PC-9 (cell line): ENCODE measurements at regions not wholly inside any gene's neighbourhood (a gene's known extent, or its start where the extent isn't known, plus 50 kb on each side); places are given as distances from the start of the nearest gene placed in this dataset.

Source experiments
- BruUV-seq: library from RNA; stranded (reverse); fragments of 400-500 nt; replicated peaks from 2 replicates; lab custom pipeline; 2021; lab: Mats Ljungman, UMichigan
- CTCF ChIA-PET: fragments of 300-600 bp; sonication (Branson Sonifier 250); formaldehyde crosslinking; loops from one replicate; lab custom pipeline; 2022; ENCODE audit warnings: antibody characterized with exemption; lab: Charles Lee
- POLR2A ChIA-PET: fragments of 300-600 bp; sonication (Branson Sonifier 250); formaldehyde crosslinking; loops from one replicate; lab custom pipeline; 2022; ENCODE audit warnings: antibody characterized with exemption; ENCODE audit not compliant: unreplicated experiment; lab: Charles Lee
- DNase-seq, 2 experiments: peaks; one replicate each; pipeline versions ENCODE4 v3.0.0 to v3.0.0-alpha.2; 2015 to 2022; ENCODE audit warnings: mixed read lengths in 1 of 2
- H2AFZ ChIP-seq: fragments of 200-600 bp; sonication (generic); 2 replicates; pipeline ENCODE4 v1.8.1; 2017; ENCODE audit warnings: antibody characterized with exemption
- H3F3A ChIP-seq: fragments of 200-600 bp; sonication (generic); 2 replicates; pipeline ENCODE4 v1.8.1; 2017; ENCODE audit warnings: antibody characterized with exemption, mild to moderate bottlenecking, low read depth; ENCODE audit not compliant: insufficient read depth
- H3K27ac ChIP-seq: fragments of 200-600 bp; sonication (generic); 2 replicates; pipeline ENCODE4 v1.6.1; 2016; ENCODE audit warnings: mixed run types
- H3K27me3 ChIP-seq: fragments of 200-600 bp; sonication (generic); 2 replicates; pipeline ENCODE4 v1.6.1; 2016; ENCODE audit warnings: low read depth, mixed run types; ENCODE audit not compliant: insufficient read depth
- H3K36me3 ChIP-seq: fragments of 200-600 bp; sonication (generic); 2 replicates; pipeline ENCODE4 v1.6.1; 2016; ENCODE audit warnings: low read depth, mixed run types
- H3K4me1 ChIP-seq: fragments of 200-600 bp; sonication (generic); replicated peaks from 2 replicates; pipeline ENCODE4 v1.6.1; 2016; ENCODE audit warnings: mixed run types; ENCODE audit not compliant: insufficient read depth
- H3K4me2 ChIP-seq: fragments of 200-600 bp; sonication (generic); 2 replicates; pipeline ENCODE4 v1.6.1; 2017; ENCODE audit warnings: mixed run types
- H3K4me3 ChIP-seq: fragments of 200-600 bp; sonication (generic); 2 replicates; pipeline ENCODE4 v1.6.1; 2016; ENCODE audit warnings: mixed run types
- H3K79me2 ChIP-seq: fragments of 200-600 bp; sonication (generic); 2 replicates; pipeline ENCODE4 v1.6.1; 2017; ENCODE audit warnings: low read depth, mixed run types
- H3K9me2 ChIP-seq: fragments of 200-600 bp; sonication (generic); 2 replicates; pipeline ENCODE4 v1.8.1; 2017; ENCODE audit warnings: mild to moderate bottlenecking; ENCODE audit not compliant: insufficient read depth
- H3K9me3 ChIP-seq: fragments of 200-600 bp; sonication (generic); 2 replicates; pipeline ENCODE4 v1.8.1; 2016; ENCODE audit warnings: low read depth; ENCODE audit not compliant: insufficient read depth
- H4K20me1 ChIP-seq: fragments of 200-600 bp; sonication (generic); 2 replicates; pipeline ENCODE4 v1.8.1; 2017; ENCODE audit not compliant: insufficient read depth
- EZH2 ChIP-seq: fragments of 200-600 bp; sonication (generic); IDR thresholded peaks from 2 replicates; pipeline ENCODE4 v1.8.0; 2017; ENCODE audit warnings: antibody characterized with exemption, low read depth
- intact Hi-C: fragments of 100-400 bp; cut with micrococcal nuclease; formaldehyde crosslinking; loops from one replicate; pipeline ENCODE4 v1.10.0; 2022; ENCODE audit not compliant: unreplicated experiment
- TF ChIP-seq, protein P1 (sequence below): fragments of 200-600 bp; sonication (generic); conservative IDR thresholded peaks from 2 replicates; pipeline ENCODE4 v1.6.1; 2017; ENCODE audit warnings: mixed run types, antibody characterized with exemption, mild to moderate bottlenecking, moderate library complexity

GRCh38 chr5:114903767-114904166 lies 265.9 kb downstream of the TRIM36 start:
- Histone ChIP-seq H3F3A (no peaks in the 10 kb centered on the region), H3K4me2 (no peak overlapping the region), H3K27ac (no peak overlapping the region), H2AFZ (no peak overlapping the region), H3K4me1 (no peaks in the 10 kb centered on the region), H3K9me2 (no peaks in the 10 kb centered on the region), H3K4me3 (no peak overlapping the region), H4K20me1 (no peaks in the 10 kb centered on the region), H3K27me3 (no peaks in the 10 kb centered on the region), H3K36me3 (no peaks in the 10 kb centered on the region), H3K9me3 (no peaks in the 10 kb centered on the region), H3K79me2 (no peaks in the 10 kb centered on the region)
- ChIA-PET POLR2A (no interaction called here), CTCF (no interaction called here)
- intact Hi-C loops: no loop called here
- no peak for TF ChIP-seq EZH2
- TF ChIP-seq, protein P1, sequence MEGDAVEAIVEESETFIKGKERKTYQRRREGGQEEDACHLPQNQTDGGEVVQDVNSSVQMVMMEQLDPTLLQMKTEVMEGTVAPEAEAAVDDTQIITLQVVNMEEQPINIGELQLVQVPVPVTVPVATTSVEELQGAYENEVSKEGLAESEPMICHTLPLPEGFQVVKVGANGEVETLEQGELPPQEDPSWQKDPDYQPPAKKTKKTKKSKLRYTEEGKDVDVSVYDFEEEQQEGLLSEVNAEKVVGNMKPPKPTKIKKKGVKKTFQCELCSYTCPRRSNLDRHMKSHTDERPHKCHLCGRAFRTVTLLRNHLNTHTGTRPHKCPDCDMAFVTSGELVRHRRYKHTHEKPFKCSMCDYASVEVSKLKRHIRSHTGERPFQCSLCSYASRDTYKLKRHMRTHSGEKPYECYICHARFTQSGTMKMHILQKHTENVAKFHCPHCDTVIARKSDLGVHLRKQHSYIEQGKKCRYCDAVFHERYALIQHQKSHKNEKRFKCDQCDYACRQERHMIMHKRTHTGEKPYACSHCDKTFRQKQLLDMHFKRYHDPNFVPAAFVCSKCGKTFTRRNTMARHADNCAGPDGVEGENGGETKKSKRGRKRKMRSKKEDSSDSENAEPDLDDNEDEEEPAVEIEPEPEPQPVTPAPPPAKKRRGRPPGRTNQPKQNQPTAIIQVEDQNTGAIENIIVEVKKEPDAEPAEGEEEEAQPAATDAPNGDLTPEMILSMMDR: no peak
- no TSS peak for BruUV-seq
- DNase-seq: no peak

GRCh38 chr5:114898602-114899001 lies 271.1 kb downstream of the TRIM36 start:
- Histone ChIP-seq H3K27ac (no peak overlapping the region), H3K27me3 (no peaks in the 10 kb centered on the region), H3K4me1 (no peaks in the 10 kb centered on the region), H4K20me1 (no peaks in the 10 kb centered on the region), H3K9me2 (no peaks in the 10 kb centered on the region), H3K4me3 (no peak overlapping the region), H3K79me2 (no peaks in the 10 kb centered on the region), H2AFZ (no peak overlapping the region), H3K9me3 (no peaks in the 10 kb centered on the region), H3F3A (no peaks in the 10 kb centered on the region), H3K4me2 (no peak overlapping the region), H3K36me3 (no peaks in the 10 kb centered on the region)
- no peak for DNase-seq
- ChIA-PET POLR2A (no interaction called here), CTCF (no interaction called here)
- intact Hi-C loops: no loop called here
- TF ChIP-seq, protein P1: no peak
- no peak for TF ChIP-seq EZH2
- no TSS peak for BruUV-seq

- H3F3A ChIP-seq: no peaks in the 10 kb centered on the region
- H3K9me2 ChIP-seq: no peaks in the 10 kb centered on the region
- no peaks in the 10 kb centered on the region for H3K4me1 ChIP-seq
- H2AFZ ChIP-seq: no peak overlapping the region
- H3K79me2 ChIP-seq: no peaks in the 10 kb centered on the region
- no peak overlapping the region for H3K4me2 ChIP-seq
- no peak for TF ChIP-seq EZH2
- TF ChIP-seq, protein P1: no peak
- no peaks in the 10 kb centered on the region for H4K20me1 ChIP-seq
- no peak overlapping the region for H3K4me3 ChIP-seq
- H3K36me3 ChIP-seq: no peaks in the 10 kb centered on the region
- no peaks in the 10 kb centered on the region for H3K9me3 ChIP-seq
- intact Hi-C loops: no loop called here
- DNase-seq: no peak
- POLR2A ChIA-PET: no interaction called here
- H3K27ac ChIP-seq: no peak overlapping the region
- H3K27me3 ChIP-seq: no peaks in the 10 kb centered on the region
- BruUV-seq: no TSS peak
- CTCF ChIA-PET: no interaction called here
Measured at GRCh38 chr5:114883675-114884074, 286.0 kb downstream of the TRIM36 start.
